ENCODE measurements at regions not wholly inside any gene's neighbourhood (a gene's known extent, or its start where the extent isn't known, plus 50 kb on each side); places are given as distances from the start of the nearest gene placed in this dataset.

DNA sequence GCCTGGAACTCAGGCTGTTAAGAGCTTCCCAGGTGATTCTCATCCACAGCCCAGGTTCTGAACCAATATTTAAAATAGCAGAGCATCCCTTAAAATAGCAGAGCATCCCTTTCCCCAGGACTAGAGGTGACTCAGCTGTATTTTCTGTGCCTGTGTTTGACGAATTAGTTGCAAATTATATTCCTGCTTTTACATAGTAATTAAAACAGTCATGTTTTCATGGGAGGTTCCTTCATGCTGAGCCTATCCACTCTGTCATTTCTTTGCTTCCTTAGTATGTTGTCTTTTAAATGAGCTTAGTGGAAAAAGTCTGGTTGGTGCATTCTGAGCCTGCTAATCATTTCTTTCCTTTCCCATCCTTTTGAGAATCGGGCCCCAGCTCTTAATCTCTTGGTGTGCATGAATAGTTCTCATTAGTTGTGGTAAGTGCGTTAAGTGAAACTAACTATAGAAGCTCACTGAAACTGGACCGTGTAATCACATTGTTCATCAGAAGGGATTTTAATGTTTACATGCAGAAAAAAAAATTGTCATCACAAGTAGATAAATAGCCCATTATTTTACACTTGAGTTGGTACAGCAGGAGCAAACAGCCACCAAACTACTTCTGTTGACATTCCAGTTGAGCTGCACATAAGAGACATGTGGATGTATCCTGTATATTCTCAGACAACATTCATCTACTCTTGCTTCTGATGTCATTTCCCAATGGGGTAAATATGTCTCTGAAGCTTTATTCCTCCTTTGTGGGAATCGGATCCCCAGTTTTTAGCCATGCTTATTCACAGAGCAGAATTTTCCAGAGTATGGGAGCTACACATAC lies 596.9 kb upstream of the WWC1 start:
- Histone ChIP-seq H3K4me1 (ENCODE audit: insufficient read depth, poor library complexity, severe bottlenecking) (peaks cover 13% of the 10 kb centered on the region), H3K36me3 (ENCODE audit: low read depth) (no peaks in the 10 kb centered on the region), H3K4me3 (ENCODE audit: severe bottlenecking) (no peak overlapping the region), H3K27me3 (ENCODE audit: insufficient read depth, poor library complexity, severe bottlenecking) (no peaks in the 10 kb centered on the region), H3K9me3 (ENCODE audit: severe bottlenecking) (no peaks in the 10 kb centered on the region), H3K27ac (ENCODE audit: poor library complexity, severe bottlenecking) (no peak overlapping the region)
- TF ChIP-seq, protein P1, sequence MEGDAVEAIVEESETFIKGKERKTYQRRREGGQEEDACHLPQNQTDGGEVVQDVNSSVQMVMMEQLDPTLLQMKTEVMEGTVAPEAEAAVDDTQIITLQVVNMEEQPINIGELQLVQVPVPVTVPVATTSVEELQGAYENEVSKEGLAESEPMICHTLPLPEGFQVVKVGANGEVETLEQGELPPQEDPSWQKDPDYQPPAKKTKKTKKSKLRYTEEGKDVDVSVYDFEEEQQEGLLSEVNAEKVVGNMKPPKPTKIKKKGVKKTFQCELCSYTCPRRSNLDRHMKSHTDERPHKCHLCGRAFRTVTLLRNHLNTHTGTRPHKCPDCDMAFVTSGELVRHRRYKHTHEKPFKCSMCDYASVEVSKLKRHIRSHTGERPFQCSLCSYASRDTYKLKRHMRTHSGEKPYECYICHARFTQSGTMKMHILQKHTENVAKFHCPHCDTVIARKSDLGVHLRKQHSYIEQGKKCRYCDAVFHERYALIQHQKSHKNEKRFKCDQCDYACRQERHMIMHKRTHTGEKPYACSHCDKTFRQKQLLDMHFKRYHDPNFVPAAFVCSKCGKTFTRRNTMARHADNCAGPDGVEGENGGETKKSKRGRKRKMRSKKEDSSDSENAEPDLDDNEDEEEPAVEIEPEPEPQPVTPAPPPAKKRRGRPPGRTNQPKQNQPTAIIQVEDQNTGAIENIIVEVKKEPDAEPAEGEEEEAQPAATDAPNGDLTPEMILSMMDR (IDR thresholded peaks at IDR 0.05; ENCODE audit: poor library complexity, severe bottlenecking) = no peak
- DNase-seq (ENCODE audit: low spot score) (no peak), ATAC-seq (ENCODE audit: low read depth) (no peak)

- peaks cover 29% of the 10 kb centered on the region for H3K4me1 ChIP-seq (ENCODE audit: insufficient read depth, poor library complexity, severe bottlenecking)
These were observed 594.7 kb upstream of the WWC1 start for GRCh38 chr5:167696558-167697314.

GRCh38 chr5:167699432-167699831 lies 592.0 kb upstream of the WWC1 start:
- H3K4me1 ChIP-seq (ENCODE audit: insufficient read depth, poor library complexity, severe bottlenecking) = peaks cover 33% of the 10 kb centered on the region
- H3K27ac ChIP-seq (ENCODE audit: poor library complexity, severe bottlenecking) = peak overlapping the region; percentile 100
- DNase-seq (ENCODE audit: low spot score) = peak; percentile 91
- H3K9me3 ChIP-seq (ENCODE audit: severe bottlenecking) = no peaks in the 10 kb centered on the region
- ATAC-seq (ENCODE audit: low read depth) = peak; percentile 98
- no peaks in the 10 kb centered on the region for H3K36me3 ChIP-seq (ENCODE audit: low read depth)
- no peaks in the 10 kb centered on the region for H3K27me3 ChIP-seq (ENCODE audit: insufficient read depth, poor library complexity, severe bottlenecking)
- TF ChIP-seq, protein P1 (IDR thresholded peaks at IDR 0.05; ENCODE audit: poor library complexity, severe bottlenecking) = peak; percentile 20
- H3K4me3 ChIP-seq (ENCODE audit: severe bottlenecking) = no peak overlapping the region

More at GRCh38 chr5:167696558-167697314, 594.7 kb upstream of the WWC1 start:
- Histone ChIP-seq H3K4me3 (ENCODE audit: severe bottlenecking) (no peak overlapping the region), H3K27ac (ENCODE audit: poor library complexity, severe bottlenecking) (peak overlapping the region; percentile 100), H3K27me3 (ENCODE audit: insufficient read depth, poor library complexity, severe bottlenecking) (no peaks in the 10 kb centered on the region), H3K36me3 (ENCODE audit: low read depth) (no peaks in the 10 kb centered on the region), H3K9me3 (ENCODE audit: severe bottlenecking) (no peaks in the 10 kb centered on the region)
- ATAC-seq (ENCODE audit: low read depth) (no peak), DNase-seq (ENCODE audit: low spot score) (no peak)
- TF ChIP-seq, protein P1 (IDR thresholded peaks at IDR 0.05; ENCODE audit: poor library complexity, severe bottlenecking) = no peak

DNA sequence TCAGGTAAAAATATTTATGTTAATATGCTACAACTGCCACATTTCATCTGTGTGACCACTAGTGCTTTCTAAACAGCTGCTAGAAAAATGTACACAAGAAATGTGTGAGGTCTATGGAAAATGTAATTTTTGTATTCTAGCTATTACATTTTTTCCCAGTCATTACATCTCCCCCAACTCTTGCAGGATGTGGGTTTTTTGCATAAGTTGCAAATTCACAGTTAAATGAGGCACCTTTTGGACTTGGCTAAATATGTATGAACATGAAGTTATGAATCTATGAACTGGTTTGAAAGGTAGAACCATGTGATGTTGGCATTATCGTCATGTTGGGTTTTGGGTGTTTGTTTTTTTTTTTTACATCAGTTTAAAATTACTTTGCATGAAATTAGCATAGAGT lies 590.4 kb upstream of the WWC1 start:
- ATAC-seq (ENCODE audit: low read depth) = no peak
- Histone ChIP-seq H3K27me3 (ENCODE audit: insufficient read depth, poor library complexity, severe bottlenecking) (no peaks in the 10 kb centered on the region), H3K27ac (ENCODE audit: poor library complexity, severe bottlenecking) (peak overlapping the region; percentile 100), H3K4me3 (ENCODE audit: severe bottlenecking) (no peak overlapping the region), H3K4me1 (ENCODE audit: insufficient read depth, poor library complexity, severe bottlenecking) (peaks cover 33% of the 10 kb centered on the region), H3K9me3 (ENCODE audit: severe bottlenecking) (no peaks in the 10 kb centered on the region), H3K36me3 (ENCODE audit: low read depth) (no peaks in the 10 kb centered on the region)
- TF ChIP-seq, protein P1 (IDR thresholded peaks at IDR 0.05; ENCODE audit: poor library complexity, severe bottlenecking) = no peak
- no peak for DNase-seq (ENCODE audit: low spot score)
